K562 (cell line): ENCODE measurements at regions not wholly inside any gene's neighbourhood (a gene's known extent, or its start where the extent isn't known, plus 50 kb on each side); places are given as distances from the start of the nearest gene placed in this dataset.

Experiments
- ATAC-seq: fragments of 200-7000 bp; cut with Tn5 transposase; 3 replicates; pipeline ENCODE4 v1.9.1; 2020; ENCODE audit warnings: moderate library complexity
- BruUV-seq: library from RNA; stranded (reverse); fragments of 400-500 nt; replicated peaks from 2 replicates; lab custom pipeline; 2021; lab: Mats Ljungman, UMichigan
- CTCF ChIA-PET: fragments of 300-600 bp; formaldehyde crosslinking; extraction: SDS; loops from one replicate; lab custom pipeline; 2021; ENCODE audit warnings: low intra/inter-chr PET ratio; lab: Yijun Ruan, JAX
- POLR2A ChIA-PET: fragments of 300-600, 350-650 bp; sonication (Branson Sonifier 250); formaldehyde crosslinking; extraction: SDS; loops from one replicate; lab custom pipeline; 2021; ENCODE audit warnings: antibody characterized with exemption, inconsistent platforms; lab: Yijun Ruan, JAX
- DNase-seq, 4 experiments: peaks; one replicate each; pipeline versions ENCODE4 v3.0.0 to v3.0.0-alpha.2; 2011 to 2018; ENCODE audit warnings: low spot score in 3 of 4, mixed read lengths in 3 of 4; ENCODE audit errors: extremely low read depth in 1 of 4
- FAIRE-seq: peaks from 2 replicates; lab custom pipeline; 2011; peaks lifted over from hg19 to GRCh38; lab: Jason Lieb, UNC
- H2AFZ ChIP-seq: 2 replicates; pipeline ENCODE4 v1.6.0; 2011; ENCODE audit warnings: low read depth, low read length, control low read depth, inconsistent platforms
- H3K27ac ChIP-seq: fragments of 200-600 bp; 3 replicates; pipeline ENCODE4 v1.8.0; 2011; ENCODE audit warnings: low read depth, mild to moderate bottlenecking, control low read depth, inconsistent platforms, low read length, moderate library complexity, mixed read lengths; ENCODE audit errors: extremely low read depth
- H3K27me3 ChIP-seq, 2 experiments: fragments of 300-600 bp in 1 of 2; 2 replicates in 1 of 2; 3 replicates in 1 of 2; pipeline versions ENCODE4 v1.6.0 to v1.8.0; 2011; ENCODE audit warnings: inconsistent platforms in 2 of 2, low read length in 2 of 2, mild to moderate bottlenecking in 1 of 2, mixed read lengths in 1 of 2, moderate library complexity in 1 of 2; ENCODE audit not compliant: control insufficient read depth in 2 of 2, insufficient read depth in 2 of 2
- H3K36me3 ChIP-seq: fragments of 300-600 bp; 3 replicates; pipeline ENCODE4 v1.8.0; 2011; ENCODE audit warnings: mild to moderate bottlenecking, low read length, inconsistent platforms; ENCODE audit not compliant: control insufficient read depth, insufficient read depth
- H3K4me1 ChIP-seq, 2 experiments: fragments of 200-600 bp in 1 of 2; replicated peaks in 1 of 2; 2 replicates in 1 of 2; 3 replicates in 1 of 2; pipeline versions ENCODE4 v1.5.1 to v1.8.0; 2011; ENCODE audit warnings: inconsistent platforms in 2 of 2, low read length in 2 of 2, mild to moderate bottlenecking in 1 of 2, mixed read lengths in 1 of 2, moderate library complexity in 1 of 2; ENCODE audit not compliant: control insufficient read depth in 2 of 2, insufficient read depth in 2 of 2
- H3K4me2 ChIP-seq: 2 replicates; pipeline ENCODE4 v1.6.1; 2011; ENCODE audit warnings: low read length, control low read depth, inconsistent platforms, mixed read lengths; ENCODE audit not compliant: insufficient read depth
- H3K4me3 ChIP-seq: fragments of 200-600 bp; sonication (generic), shearing (Covaris generic); 2 replicates; pipeline ENCODE4 v1.5.1; 2016; ENCODE audit warnings: control low read depth, inconsistent platforms
- H3K79me2 ChIP-seq: fragments of 200-600 bp; 3 replicates; pipeline ENCODE4 v1.8.0; 2011; ENCODE audit warnings: low read length, inconsistent platforms; ENCODE audit not compliant: control insufficient read depth, insufficient read depth
- H3K9ac ChIP-seq, 2 experiments: 2 replicates each; pipeline versions ENCODE4 v1.6.0 to v1.6.1; 2011; ENCODE audit warnings: low read depth in 2 of 2, low read length in 2 of 2, control low read depth in 1 of 2, inconsistent platforms in 1 of 2, mild to moderate bottlenecking in 1 of 2, mixed read lengths in 1 of 2; ENCODE audit not compliant: insufficient read depth in 1 of 2
- H3K9me1 ChIP-seq: one replicate; pipeline ENCODE4 v1.6.0; 2011; ENCODE audit warnings: inconsistent platforms, mild to moderate bottlenecking, low read length, moderate library complexity; ENCODE audit not compliant: control insufficient read depth, insufficient read depth
- H3K9me3 ChIP-seq: replicated peaks from 2 replicates; pipeline ENCODE4 v1.5.1; 2011; ENCODE audit warnings: low read depth, low read length, inconsistent platforms; ENCODE audit not compliant: control insufficient read depth, insufficient read depth
- H4K20me1 ChIP-seq: replicated peaks from 2 replicates; pipeline ENCODE4 v1.6.1; 2011; ENCODE audit warnings: low read length, inconsistent platforms, mixed read lengths; ENCODE audit not compliant: control insufficient read depth, insufficient read depth
- MECOM ChIP-seq: fragments of 250-450 bp; sonication (Bioruptor Pico); IDR thresholded peaks from 2 replicates; pipeline ENCODE4 v1.8.0; 2022; ENCODE audit warnings: inconsistent platforms
- NFIX ChIP-seq: fragments of 250-450 bp; sonication (Bioruptor Pico); IDR thresholded peaks from 2 replicates; pipeline ENCODE4 v1.4.0; 2020; ENCODE audit warnings: low read depth, mild to moderate bottlenecking, moderate library complexity
- SNAPC5 ChIP-seq: fragments of 250-450 bp; sonication (Bioruptor Pico); IDR thresholded peaks from 2 replicates; pipeline ENCODE4 v1.8.0; 2021; ENCODE audit warnings: moderate library complexity, mild to moderate bottlenecking, inconsistent platforms
- SNIP1 ChIP-seq: fragments of 450-650 bp; IDR thresholded peaks from 2 replicates; pipeline ENCODE4 v1.7.1; 2017; ENCODE audit warnings: low read depth, mild to moderate bottlenecking
- YY1 ChIP-seq, 3 experiments: IDR thresholded peaks; 2 replicates each; pipeline ENCODE4 v1.6.1; 2011; ENCODE audit warnings: low read length in 2 of 3, mild to moderate bottlenecking in 2 of 3, moderate library complexity in 2 of 3, borderline replicate concordance in 1 of 3, control low read depth in 1 of 3, low read depth in 1 of 3; ENCODE audit not compliant: insufficient read depth in 3 of 3, insufficient replicate concordance in 2 of 3, control insufficient read depth in 1 of 3, insufficient read length in 1 of 3; ENCODE audit errors: extremely low read depth in 1 of 3
- ZFPM2 ChIP-seq: fragments of 250-450 bp; sonication (Bioruptor Pico); IDR thresholded peaks from 2 replicates; pipeline ENCODE4 v1.5.1; 2022; ENCODE audit warnings: mild to moderate bottlenecking
- ZNF146 ChIP-seq: IDR thresholded peaks from one replicate; pipeline ENCODE4 v1.6.1; 2018; ENCODE audit warnings: missing compliant biosample characterization; ENCODE audit not compliant: unreplicated experiment
- ZNF609 ChIP-seq: sonication (generic); formaldehyde crosslinking; IDR thresholded peaks from 2 replicates; pipeline ENCODE4 v1.8.1; 2023; ENCODE audit warnings: missing genetic modification reagents, mild to moderate bottlenecking, borderline replicate concordance
- ZNF695 ChIP-seq: fragments of 450-650 bp; formaldehyde crosslinking; IDR thresholded peaks from 2 replicates; pipeline ENCODE4 v1.4.0; 2020; ENCODE audit warnings: mild to moderate bottlenecking, moderate library complexity
- ZNF740 ChIP-seq, 3 experiments: fragments of 200-800 bp in 1 of 3; sonication (Bioruptor generic) in 1 of 3; sonication (generic) in 1 of 3; formaldehyde crosslinking in 1 of 3; IDR thresholded peaks; 2 replicates each; pipeline versions ENCODE4 v1.6.1 to v1.8.0; 2016 to 2022; ENCODE audit warnings: mild to moderate bottlenecking in 2 of 3, missing compliant biosample characterization in 2 of 3, missing genetic modification characterization in 2 of 3, missing genetic modification reagents in 1 of 3
- WGBS: fragments of 100-300 bp; shearing (Covaris generic); methylation state at CpG from one replicate; pipeline ENCODE4 v1.1.6; 2016; ENCODE audit warnings: low coverage, mixed read lengths; ENCODE audit not compliant: insufficient coverage; ENCODE audit errors: missing lambda C conversion rate; 5-methylcytosine and 5-hydroxymethylcytosine counted together
- in situ Hi-C: fragments of 300-500 bp; cut with MboI; formaldehyde crosslinking; loops from 4 replicates; pipeline ENCODE4 v1.15.0; 2018; ENCODE audit warnings: inconsistent platforms, mixed read lengths
- intact Hi-C: fragments of 100-400 bp; cut with micrococcal nuclease; formaldehyde crosslinking; loops from 2 replicates; pipeline ENCODE4 v1.14.2; 2022
- TF ChIP-seq, protein P1 (sequence below), 2 experiments: fragments of 150-350 bp in 1 of 2; IDR thresholded peaks; 2 replicates each; pipeline ENCODE4 v1.6.1; 2012 to 2016; ENCODE audit warnings: low read depth in 2 of 2, low read length in 2 of 2, mild to moderate bottlenecking in 1 of 2, moderate library complexity in 1 of 2

GRCh38 chr1:98289311-98289710, 368.5 kb upstream of the DPYD start:
- H3K4me3 ChIP-seq, result no peak overlapping the region
- WGBS, result 0% methylated on average over 1 of the region's 1 CpG
- no TSS peak for BruUV-seq
- intact Hi-C loops, result no loop called here
- H3K9ac ChIP-seq, result no peak overlapping the region
- DNase-seq (no peak), FAIRE-seq (no peak), ATAC-seq (no peak)
- in situ Hi-C loops, result no loop called here
- H2AFZ ChIP-seq, result no peak overlapping the region
- POLR2A ChIA-PET, result no interaction called here
- no peak overlapping the region for H3K4me2 ChIP-seq
- no peaks in the 10 kb centered on the region for H3K36me3 ChIP-seq
- H4K20me1 ChIP-seq, result no peaks in the 10 kb centered on the region
- no peaks in the 10 kb centered on the region for H3K9me3 ChIP-seq
- no peak overlapping the region for H3K27ac ChIP-seq
- no peaks in the 10 kb centered on the region for H3K27me3 ChIP-seq
- H3K4me1 ChIP-seq, result no peaks in the 10 kb centered on the region
- no peaks in the 10 kb centered on the region for H3K9me1 ChIP-seq
- no peaks in the 10 kb centered on the region for H3K79me2 ChIP-seq
- CTCF ChIA-PET, result no interaction called here
- TF ChIP-seq SNAPC5 (CRISPR knock-in tag) (no peak), MECOM (CRISPR knock-in tag) (no peak), SNIP1 (no peak), ZNF740 (CRISPR knock-in tag; IDR thresholded peaks at IDR 0.05) (no peak), ZNF740 (tag; IDR thresholded peaks at IDR 0.05) (no peak), ZNF609 (CRISPR knock-in tag) (no peak), ZNF146 (CRISPR knock-in tag) (no peak), ZFPM2 (no peak), YY1 (IDR thresholded peaks at IDR 0.05; ENCODE audit: borderline replicate concordance in 1 of 3, control insufficient read depth in 1 of 3, extremely low read depth in 1 of 3, insufficient read depth in 3 of 3, insufficient read length in 1 of 3, insufficient replicate concordance in 2 of 3, low read depth in 1 of 3, low read length in 2 of 3) (no peak), ZNF695 (CRISPR knock-in tag) (no peak), NFIX (CRISPR knock-in tag) (no peak)
- TF ChIP-seq, protein P1, sequence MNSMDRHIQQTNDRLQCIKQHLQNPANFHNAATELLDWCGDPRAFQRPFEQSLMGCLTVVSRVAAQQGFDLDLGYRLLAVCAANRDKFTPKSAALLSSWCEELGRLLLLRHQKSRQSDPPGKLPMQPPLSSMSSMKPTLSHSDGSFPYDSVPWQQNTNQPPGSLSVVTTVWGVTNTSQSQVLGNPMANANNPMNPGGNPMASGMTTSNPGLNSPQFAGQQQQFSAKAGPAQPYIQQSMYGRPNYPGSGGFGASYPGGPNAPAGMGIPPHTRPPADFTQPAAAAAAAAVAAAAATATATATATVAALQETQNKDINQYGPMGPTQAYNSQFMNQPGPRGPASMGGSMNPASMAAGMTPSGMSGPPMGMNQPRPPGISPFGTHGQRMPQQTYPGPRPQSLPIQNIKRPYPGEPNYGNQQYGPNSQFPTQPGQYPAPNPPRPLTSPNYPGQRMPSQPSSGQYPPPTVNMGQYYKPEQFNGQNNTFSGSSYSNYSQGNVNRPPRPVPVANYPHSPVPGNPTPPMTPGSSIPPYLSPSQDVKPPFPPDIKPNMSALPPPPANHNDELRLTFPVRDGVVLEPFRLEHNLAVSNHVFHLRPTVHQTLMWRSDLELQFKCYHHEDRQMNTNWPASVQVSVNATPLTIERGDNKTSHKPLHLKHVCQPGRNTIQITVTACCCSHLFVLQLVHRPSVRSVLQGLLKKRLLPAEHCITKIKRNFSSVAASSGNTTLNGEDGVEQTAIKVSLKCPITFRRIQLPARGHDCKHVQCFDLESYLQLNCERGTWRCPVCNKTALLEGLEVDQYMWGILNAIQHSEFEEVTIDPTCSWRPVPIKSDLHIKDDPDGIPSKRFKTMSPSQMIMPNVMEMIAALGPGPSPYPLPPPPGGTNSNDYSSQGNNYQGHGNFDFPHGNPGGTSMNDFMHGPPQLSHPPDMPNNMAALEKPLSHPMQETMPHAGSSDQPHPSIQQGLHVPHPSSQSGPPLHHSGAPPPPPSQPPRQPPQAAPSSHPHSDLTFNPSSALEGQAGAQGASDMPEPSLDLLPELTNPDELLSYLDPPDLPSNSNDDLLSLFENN (IDR thresholded peaks at IDR 0.05; ENCODE audit: low read depth in 2 of 2, low read length in 2 of 2), result no peak
